ENCODE measurements at regions not wholly inside any gene's neighbourhood (a gene's known extent, or its start where the extent isn't known, plus 50 kb on each side); places are given as distances from the start of the nearest gene placed in this dataset.

GRCh38 chr19:30887042-30887441, 462.2 kb downstream of the TSHZ3 start:
- DNase-seq, result no peak

GRCh38 chr19:30886222-30886621, 463.0 kb downstream of the TSHZ3 start:
- no peak for DNase-seq

GRCh38 chr19:30884146-30884812, 465.0 kb downstream of the TSHZ3 start:
- peak; percentile 1 for DNase-seq

- peak; percentile 1 for DNase-seq
Observed at GRCh38 chr19:30883071-30883470, 466.2 kb downstream of the TSHZ3 start.

GRCh38 chr19:30882411-30883005, 466.7 kb downstream of the TSHZ3 start:
- DNase-seq, result peak; percentile 21

- DNase-seq, result peak; percentile 33
Observed at GRCh38 chr19:30881930-30882329, 467.3 kb downstream of the TSHZ3 start.

- DNase-seq, result peak; percentile 15
Observed at GRCh38 chr19:30881281-30881680, 468.0 kb downstream of the TSHZ3 start.

GRCh38 chr19:30880551-30880950, 468.7 kb downstream of the TSHZ3 start:
- DNase-seq, result peak; percentile 3

GRCh38 chr19:30880151-30880550, 469.1 kb downstream of the TSHZ3 start:
- peak; percentile 11 for DNase-seq

GRCh38 chr19:30879736-30880135, 469.5 kb downstream of the TSHZ3 start:
- peak; percentile 1 for DNase-seq

GRCh38 chr19:30879225-30879624, 470.0 kb downstream of the TSHZ3 start:
- DNase-seq, result peak; percentile 3

GRCh38 chr19:30878495-30878894, 470.7 kb downstream of the TSHZ3 start:
- peak; percentile 32 for DNase-seq

GRCh38 chr19:30877661-30878113, 471.5 kb downstream of the TSHZ3 start:
- no peak for DNase-seq

- no peak for DNase-seq
Observed at GRCh38 chr19:30873691-30874090, 475.5 kb downstream of the TSHZ3 start.

- peak; percentile 41 for DNase-seq
Observed at GRCh38 chr19:30873003-30873402, 476.2 kb downstream of the TSHZ3 start.

- DNase-seq, result peak; percentile 3
Observed at GRCh38 chr19:30871979-30872378, 477.3 kb downstream of the TSHZ3 start.

GRCh38 chr19:30870876-30871275, 478.4 kb downstream of the TSHZ3 start:
- peak; percentile 13 for DNase-seq

- no peak for DNase-seq
Observed at GRCh38 chr19:30865511-30865910, 483.7 kb downstream of the TSHZ3 start.

- DNase-seq, result no peak
Observed at GRCh38 chr19:30864391-30865215, 484.6 kb downstream of the TSHZ3 start.

GRCh38 chr19:30862876-30863275, 486.4 kb downstream of the TSHZ3 start:
- DNase-seq, result peak; percentile 15

GRCh38 chr19:30861919-30862318, 487.3 kb downstream of the TSHZ3 start:
- DNase-seq, result peak; percentile 32

GRCh38 chr19:30857966-30858490, 485.8 kb downstream of the ZNF536 start:
- DNase-seq, result peak; percentile 19

- peak; percentile 24 for DNase-seq
Observed at GRCh38 chr19:30857388-30857787, 485.2 kb downstream of the ZNF536 start.
